Stimulated activated CD4-positive, alpha-beta T cell treated with anti-CD3 and anti-CD28 coated beads, Interleukin-4, amount 100 ng/mL, for 48 hours (primary cell): ENCODE measurements at regions not wholly inside any gene's neighbourhood (a gene's known extent, or its start where the extent isn't known, plus 50 kb on each side); places are given as distances from the start of the nearest gene placed in this dataset.

ENCODE experiments used
- DNase-seq, 2 donors: peaks; one replicate each; pipeline ENCODE4 v3.0.0-alpha.2; 2020; ENCODE audit warnings: low read depth in 2 of 2

DNA sequence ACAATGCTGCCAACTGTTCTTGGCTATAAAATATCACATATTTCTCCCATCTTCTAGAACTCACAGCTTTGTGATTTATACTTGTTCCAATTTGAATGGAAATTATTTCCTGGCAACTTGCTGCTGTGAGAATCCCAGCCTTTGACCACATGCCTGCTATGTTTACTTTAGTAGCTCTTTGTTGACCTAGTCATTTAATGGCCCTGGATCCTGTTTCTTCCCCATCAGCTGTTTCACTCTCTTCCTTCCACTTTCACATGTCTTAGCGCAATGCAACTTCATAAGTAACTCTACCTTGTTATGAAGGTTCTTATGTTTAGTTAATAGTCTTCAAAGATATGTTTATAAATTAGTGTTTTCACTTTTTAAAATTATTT lies 1973.6 kb upstream of the AGA start:
- DNase-seq: no peak

DNA sequence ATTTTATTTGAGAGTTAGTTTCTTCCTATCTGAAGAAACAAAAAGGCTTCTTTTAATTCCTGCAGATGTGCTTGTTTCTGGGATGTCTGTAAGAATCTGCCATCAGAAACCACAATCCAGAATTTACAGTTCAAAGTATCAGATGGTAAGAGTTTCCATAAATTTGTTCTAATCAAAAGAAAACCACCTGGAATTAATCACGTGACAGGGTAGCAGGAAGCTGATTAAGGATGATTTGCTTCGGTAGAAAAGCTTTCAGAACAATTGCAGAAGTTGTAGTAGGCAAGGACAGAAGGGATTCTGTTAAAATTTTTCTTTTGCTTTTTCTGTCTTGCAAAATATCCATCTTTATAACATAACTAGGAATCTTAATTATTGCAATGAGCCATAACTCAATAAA lies 1975.1 kb upstream of the AGA start:
- no peak for DNase-seq

DNA sequence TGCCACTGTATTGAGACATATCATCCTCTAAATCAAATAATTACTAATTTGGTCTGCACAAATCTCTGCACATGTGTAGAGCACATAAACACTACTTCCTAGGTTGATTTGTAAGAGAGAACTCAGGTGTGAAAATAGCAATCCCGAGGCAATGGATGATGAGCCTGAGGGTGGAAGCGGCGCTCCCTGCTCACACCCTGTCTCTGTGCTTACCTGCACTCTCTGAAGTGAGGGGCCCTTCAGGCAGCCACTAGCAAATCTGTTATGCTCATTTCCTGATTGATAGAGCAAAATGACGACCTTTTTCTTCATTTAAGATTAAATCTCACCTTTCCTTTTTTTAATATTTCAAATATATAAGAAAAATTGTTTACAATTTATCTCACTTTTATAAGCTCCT lies 1995.7 kb upstream of the AGA start:
- no peak for DNase-seq

DNA sequence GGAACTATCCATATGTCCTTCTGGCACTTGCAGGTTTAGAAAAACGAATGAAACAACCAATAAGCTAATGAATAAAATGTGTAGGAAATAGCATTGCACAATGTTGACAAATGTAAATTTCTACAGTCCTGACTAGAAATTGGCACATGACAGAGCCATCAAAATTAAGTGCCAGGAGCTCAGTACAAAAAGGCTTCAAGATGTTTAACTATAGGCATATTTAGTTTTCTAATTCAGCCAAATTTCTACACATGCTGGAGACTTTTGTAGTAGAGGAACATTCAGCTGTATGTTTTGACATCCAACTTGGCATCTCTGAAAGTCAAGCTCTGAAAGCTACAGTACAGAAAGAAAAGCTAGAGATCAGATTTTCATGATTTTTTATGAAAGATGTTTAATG lies 1999.4 kb upstream of the AGA start:
- no peak for DNase-seq

DNA sequence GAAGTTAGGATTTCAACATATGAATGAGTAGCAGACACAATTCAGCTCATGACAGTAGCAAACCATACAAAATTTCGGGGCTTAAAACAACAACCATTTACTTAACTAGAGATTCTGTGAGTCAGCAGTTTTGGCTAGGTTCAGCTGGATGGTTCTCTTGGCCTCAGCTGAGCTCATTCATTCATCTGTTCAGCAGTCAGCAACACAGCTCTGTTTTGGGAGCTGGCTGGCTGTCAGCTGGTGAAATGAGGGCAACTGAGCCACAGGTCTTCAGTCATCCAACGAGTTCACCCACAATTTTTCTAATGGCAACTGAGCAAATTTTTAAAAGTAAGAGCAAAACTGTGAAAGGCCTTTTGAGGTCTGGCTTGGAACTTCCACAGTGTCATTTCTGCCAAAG lies 2005.1 kb upstream of the AGA start:
- DNase-seq: no peak

DNA sequence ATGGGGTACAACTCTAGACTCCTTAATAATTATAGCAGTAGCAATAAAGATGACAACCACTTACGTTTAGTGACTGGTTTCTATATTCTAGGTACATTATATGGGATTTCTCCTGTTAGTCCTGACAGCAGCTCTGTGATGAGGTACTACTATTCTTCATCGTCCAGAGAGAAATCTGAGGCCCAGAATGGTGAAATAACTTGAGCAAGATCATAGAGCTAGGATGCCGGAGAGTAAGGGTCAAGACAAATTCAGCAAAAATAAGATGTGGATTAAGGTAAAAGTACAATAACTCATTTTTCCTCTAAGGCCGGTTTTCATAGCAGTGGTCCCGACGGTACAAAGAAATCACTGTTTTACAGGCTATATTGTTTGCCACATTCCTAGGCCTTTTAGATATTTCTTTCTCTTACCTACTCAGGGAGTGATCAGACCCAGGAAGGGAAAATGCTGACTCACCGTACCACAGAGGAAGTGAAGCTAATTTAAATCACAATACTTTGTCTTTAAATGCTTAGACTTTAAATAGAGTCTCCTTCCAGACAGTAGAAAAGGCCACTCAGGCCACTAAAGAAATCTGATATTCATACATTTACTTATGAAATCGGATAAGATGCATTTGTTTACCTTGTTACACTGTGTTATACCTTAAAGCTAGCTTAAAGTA lies 2023.0 kb upstream of the AGA start:
- DNase-seq: no peak

DNA sequence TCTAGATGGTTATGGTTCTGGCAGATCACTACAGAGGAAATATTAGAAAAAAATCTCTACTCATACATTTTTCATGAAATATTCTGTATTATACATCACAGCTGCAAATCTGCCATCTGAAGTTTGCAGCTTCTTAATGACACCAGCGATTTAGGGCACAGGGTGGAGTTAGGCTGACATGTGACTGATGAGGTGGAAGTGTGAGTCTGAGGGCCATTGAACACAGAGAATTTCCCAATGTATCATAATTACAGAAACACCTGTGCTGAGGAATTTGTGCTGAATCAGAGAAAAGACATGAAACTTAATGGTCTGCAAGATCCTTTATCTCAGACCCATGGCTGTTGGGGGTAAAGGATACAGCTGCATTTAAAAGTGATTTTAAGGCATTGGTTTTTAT lies 2025.6 kb upstream of the AGA start:
- no peak for DNase-seq

DNA sequence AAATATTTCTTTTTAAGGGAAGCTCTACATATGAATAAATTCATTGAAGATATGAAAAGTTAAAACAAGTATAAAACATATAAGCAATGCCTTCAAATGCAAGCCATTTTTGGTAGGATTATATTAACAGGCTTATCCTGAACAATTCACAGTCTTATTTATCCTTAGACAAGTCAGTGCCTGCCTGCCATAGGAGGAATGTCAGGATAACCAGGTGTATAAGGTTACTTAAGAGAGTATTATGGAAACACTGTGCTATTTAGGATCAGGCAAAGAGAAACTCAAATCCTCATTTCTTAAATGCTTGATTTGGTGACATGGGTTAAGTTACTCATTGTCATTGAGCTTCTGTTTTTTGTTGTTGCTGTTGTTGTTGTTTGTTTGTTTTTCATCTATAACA lies 2029.9 kb upstream of the AGA start:
- no peak for DNase-seq

DNA sequence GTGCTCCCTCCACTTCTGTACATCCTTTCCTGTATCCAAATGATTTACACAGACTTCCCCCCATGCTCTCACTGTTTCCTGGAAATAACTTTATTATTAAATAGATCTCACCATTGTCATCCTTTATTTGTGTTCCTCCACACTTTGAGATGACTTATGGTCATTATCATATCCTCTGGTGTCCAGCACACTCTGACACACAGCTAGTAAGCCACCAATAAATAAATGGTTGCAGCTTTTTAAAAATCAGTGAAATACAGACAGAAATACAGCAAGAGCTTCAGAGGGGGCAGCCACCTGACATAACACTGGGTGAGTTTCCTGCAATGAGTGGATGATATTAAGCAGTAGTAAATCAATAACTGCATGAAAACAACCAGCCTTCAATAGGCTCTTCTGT lies 2036.4 kb upstream of the AGA start:
- no peak for DNase-seq

DNA sequence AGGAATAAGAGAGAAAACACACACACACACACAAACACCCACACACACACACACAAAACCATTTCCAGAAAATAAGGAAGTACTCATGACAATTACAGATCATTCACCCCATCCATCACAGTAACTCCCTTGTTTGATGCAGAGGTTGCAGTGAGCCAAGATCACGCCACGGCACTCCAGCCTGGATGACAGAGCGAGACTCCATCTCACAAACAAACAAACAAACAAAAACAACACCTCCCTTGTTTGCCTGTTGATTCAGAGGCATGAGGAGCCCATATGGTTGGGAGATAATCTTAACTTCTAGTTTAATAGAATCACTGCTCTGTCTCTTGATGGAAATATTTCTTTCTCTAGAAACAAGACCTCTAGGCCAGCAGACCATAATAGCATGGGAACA lies 2043.5 kb upstream of the AGA start:
- DNase-seq: no peak

DNA sequence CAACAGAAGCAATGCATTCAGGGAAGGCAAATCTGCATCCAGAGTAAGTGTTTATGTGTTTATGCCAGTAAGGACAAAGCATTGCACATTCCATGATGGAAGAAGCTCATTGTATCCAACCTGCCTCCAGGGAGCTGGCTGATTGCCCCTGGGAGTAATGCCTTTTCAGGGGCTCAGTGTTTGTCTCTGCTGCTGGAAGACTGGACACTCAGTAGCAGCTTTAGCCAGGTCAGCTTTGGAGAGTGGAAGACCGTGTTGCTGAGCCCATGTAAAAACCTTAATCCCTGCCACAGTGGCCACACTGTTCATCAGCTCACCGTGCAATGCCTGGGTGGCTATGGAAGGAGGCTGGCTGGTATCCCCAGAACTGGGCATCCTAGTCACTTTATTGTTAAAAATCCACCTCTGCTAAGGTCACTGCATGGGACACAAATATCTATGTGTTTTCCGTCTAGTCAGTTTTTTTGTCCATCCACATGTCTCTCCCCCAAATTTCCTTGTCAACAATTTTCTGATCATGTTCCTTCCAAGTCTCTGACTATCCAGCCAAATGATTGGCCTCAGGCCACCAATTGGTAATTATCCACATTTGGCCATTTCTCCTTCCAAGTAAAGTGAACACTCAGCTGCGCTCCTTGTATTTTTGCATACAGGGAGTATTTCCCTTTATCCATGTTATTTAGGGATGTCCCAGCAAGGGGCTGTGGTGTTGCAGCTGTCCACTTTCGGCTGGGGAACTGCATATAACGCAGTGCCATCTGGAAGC lies 2044.5 kb upstream of the AGA start:
- DNase-seq: no peak

DNA sequence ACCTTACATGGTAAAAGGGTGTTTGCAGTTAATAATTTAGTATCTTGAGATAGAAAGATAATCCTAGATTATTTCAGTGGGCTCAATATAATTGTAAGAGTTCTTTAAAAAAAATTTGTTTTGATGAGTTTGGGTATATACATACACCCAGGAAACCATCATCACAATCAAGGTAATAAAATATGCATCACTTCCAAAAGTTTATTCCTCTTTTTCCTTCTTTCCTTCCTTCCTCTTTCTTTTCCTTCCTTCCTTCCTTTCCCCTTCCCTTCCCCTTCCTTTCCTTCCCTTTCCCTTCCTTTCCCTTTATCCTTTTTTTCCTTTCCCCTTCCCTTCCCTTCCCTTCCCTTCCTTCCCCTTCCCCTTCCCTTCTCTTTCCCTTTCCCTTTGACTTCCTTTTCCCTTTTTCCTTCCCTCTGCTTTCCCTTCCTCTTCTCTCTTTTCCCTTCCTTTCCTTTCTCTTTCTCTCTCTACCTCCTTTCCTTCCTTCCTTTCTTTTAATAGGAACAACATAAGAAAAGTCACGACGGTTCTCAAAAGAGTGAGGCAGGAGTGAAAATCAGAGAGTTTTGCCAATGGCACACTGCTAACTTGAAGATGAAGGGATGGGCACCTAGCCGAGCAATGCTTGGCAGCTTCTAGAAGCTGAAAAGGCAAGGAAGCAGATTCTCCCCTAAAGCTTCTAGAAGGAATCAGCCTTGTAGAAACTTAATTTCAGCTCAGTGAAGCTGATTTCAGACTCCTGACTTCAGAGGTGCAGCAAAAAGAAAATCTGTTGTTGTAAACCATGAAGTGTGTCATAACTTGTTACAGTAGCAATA lies 2050.2 kb upstream of the AGA start:
- DNase-seq: no peak

DNA sequence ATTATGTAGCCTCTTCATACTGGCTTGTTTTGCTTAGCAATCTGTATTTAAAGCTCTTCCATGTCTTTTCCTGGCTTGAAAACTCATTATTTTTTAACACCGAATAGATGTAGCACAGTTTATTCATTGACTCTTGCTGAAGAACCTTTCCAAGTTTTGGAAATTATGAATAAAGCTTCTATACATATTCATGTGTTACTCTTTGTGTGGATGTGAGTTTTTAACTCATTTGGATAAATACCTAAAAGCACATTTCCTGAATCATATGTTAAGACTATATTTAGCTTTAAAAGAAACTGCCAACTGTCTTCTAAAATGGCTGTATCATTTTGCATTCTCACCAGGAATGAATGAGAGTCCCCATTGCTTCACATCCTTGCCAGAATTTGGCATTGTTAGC lies 2061.7 kb upstream of the AGA start:
- DNase-seq: no peak

DNA sequence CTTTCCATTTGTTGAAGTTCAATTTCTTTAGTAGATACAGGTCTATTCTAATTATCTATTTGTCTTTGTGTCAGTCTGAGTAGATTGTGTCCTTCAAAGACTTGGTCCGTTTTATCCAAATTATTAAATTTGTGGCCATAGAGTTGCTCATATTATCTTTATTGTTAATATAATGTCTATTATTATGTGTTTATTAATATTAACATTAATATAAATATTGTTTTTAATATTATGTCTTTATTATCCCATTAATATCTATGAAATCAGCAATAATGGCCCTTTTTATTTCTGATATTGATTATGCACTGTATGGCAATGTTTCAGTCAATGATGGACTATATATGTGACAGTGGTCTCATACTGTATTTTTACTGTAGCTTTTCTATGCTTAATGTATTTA lies 2067.3 kb upstream of the AGA start:
- no peak for DNase-seq

DNA sequence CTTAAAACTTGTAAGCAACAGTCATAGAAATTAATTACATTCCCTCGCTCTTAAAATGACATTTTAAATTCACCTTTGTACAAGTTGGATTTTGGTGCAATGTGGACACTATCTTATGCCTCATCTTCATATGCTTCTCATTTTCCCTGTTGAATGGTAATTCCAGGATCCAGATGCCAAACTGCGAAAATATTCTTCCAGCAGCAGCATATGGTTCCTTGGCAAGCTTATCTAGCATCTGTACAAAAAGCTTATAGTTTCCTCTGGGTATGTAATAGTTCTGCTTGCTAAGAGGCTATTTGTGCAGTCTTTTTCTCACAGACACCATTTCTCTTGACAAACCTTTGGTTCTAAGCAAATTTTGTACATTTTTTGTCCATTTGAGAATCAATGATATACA lies 2079.7 kb upstream of the AGA start:
- no peak for DNase-seq

DNA sequence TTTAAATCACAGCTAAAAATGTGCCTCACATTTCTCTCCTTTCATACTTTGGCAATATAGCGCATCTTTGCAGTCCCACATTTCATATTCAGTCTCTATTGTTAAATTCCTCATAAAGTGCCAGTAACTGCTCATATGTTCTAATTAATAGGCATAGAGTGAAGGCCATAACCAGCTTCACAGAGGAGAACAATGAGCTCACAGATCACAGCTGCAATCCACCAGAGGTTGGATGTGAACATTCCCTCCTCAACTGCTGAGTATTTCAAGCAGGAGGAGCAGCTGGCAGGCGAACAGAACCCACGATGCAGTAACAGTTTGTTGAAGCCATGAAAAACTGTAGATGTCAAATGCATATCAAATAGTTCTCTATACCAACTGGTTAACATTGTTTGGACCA lies 2088.7 kb upstream of the AGA start:
- no peak for DNase-seq

DNA sequence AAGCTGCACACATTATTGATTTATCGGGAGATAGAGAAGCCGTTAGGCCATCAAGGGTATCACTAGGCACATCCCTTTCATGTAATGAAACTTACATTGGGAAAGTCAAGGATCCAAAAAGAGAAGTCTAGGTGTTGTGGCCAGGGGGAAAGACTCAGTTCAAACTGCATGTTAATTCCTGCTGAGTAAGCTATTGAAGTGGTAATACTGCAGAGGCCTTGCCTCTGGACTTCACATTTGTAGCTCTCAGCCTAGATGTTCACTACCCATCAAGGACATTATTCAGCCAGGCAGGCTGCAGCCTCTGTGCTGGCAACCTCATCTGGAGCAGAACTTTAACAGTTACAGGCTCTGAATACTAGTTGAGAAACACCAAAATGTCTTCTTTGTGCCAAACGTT lies 2094.5 kb upstream of the AGA start:
- no peak for DNase-seq

DNA sequence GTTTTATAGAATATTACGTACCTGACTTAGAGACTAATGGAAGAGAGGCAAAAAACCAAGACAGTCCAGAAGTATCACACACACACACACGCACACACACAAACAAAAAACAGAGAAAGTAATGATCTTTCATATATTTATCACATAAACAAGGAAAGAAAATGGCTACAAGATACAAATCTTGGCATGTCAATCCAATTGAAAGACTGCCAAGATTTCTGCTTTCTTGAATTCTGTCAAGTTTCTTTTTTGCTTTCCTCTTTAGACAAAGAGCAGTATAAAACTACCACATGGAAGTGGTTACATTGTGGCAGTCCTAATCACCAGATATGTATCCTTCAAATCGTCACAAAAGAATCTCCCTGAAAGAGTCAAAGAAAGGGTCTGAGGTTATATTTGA lies 2097.4 kb upstream of the AGA start:
- no peak for DNase-seq

DNA sequence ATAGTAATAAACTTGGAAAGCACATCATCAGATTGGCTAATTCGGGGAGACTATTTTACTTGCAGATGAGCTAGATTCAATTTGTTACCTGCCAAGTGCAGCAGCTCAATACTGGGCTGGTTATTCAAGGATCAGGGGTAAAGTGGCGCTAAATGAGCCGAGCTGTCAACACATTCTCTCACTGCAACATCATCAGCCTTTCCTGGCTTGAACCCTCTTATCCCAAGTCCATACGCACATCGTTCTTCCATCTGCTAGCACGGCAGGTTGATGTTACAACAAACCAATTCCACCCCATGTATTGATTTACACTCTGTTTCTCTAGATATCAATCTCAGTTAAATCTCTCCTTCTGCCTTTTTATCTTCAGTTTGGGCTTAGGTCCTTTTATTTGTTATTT lies 2101.5 kb upstream of the AGA start:
- DNase-seq: no peak

DNA sequence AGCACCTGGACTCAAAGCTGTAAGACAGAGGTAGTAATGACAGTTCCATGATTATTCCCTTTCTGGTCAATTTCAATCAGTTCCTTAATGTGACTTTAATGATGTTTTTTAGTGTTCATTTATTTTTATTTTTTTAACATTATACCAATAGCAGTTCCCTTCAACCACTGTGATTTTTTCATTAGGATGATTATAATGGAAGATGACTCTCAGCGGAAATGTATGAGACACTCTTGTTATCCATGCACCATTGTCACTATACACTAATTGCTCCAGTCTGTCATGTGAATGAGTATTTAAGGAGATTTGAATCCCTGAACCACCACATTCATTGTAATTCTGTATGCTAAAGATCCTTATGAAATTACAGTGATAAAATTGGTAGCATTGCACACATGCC lies 2102.3 kb upstream of the AGA start:
- DNase-seq: no peak

DNA sequence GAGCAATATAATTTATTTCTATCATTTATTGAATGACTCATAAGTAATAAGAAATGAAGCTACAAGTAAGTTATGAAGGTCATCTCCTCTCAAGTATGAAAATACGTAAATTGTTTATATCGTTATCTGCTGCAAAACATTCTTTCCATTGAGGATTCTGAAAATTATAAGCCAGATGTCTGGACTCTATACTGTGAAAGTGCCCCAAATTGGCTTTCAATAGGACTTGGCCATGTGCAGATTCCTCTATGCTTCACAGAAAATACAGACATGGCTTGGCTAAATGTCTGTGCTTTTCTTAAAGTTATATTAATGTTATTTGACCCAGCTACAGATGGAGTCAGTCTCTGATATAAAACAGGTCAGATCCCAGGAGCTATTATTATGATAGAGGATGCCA lies 2109.9 kb upstream of the AGA start:
- DNase-seq: no peak

DNA sequence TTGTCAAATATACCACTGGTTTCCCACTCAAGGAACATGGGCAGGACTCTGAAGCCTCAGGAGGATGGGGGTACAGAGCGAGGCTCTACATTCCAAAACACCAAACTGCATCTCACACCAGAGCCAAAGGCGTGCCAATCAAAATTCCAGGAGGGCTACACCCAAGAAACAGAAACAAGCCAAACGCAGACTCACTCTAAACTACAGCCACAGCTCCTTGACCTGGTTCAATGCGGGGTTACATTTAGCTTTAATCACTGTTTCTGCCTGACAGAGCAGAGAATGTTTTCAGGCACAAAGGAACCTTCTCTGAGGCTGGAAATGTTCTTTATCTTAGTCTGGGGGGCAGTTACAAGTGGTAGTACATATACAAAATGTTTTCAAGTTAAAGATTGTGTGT lies 2121.5 kb upstream of the AGA start:
- DNase-seq: no peak

DNA sequence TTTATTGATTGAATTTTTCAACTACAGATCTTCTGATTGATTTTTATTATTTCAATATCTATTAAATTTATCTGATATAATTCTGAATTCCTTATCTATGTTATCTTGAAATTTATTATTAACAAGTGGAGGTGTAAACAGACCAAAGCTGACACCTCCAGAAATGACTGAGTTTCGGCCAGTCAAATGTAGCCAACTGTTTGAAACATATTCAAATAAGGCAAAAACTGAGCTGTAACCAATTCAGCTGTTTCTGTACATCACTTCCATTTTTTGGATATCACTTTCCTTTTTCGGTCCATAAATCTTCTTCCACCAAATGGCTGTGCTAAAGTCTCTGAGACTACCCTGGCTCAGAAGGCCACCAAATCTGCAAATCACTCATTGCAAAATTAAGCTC lies 2127.3 kb upstream of the AGA start:
- no peak for DNase-seq
